Stimulated activated memory B cell treated with anti-CD40 and anti-IgM and Interleukin-4, amounts not matched to agents 10 μg/mL and 1 μg/mL and 100 μg/mL, for 72 hours (primary cell): ENCODE measurements at regions not wholly inside any gene's neighbourhood (a gene's known extent, or its start where the extent isn't known, plus 50 kb on each side); places are given as distances from the start of the nearest gene placed in this dataset.
"Not testable (repeated sequence)": the region's sequence is repeated elsewhere in the genome, so short reads cannot be mapped to it uniquely, and the experiment has no call there.

Experiments
- ATAC-seq: fragments of 150-1000 bp; cut with Tn5 transposase; 2 replicates; pipeline ENCODE4 v1.10.0; 2021
- H3K27ac Mint-ChIP-seq: one replicate; pipeline ENCODE4 v1.8.0; 2022; ENCODE audit warnings: mild to moderate bottlenecking, mixed read lengths
- H3K27me3 Mint-ChIP-seq: one replicate; pipeline ENCODE4 v1.8.0; 2022; ENCODE audit warnings: mixed read lengths
- H3K36me3 Mint-ChIP-seq: one replicate; pipeline ENCODE4 v1.8.0; 2022; ENCODE audit warnings: mixed read lengths
- H3K4me1 Mint-ChIP-seq: one replicate; pipeline ENCODE4 v1.8.0; 2022; ENCODE audit warnings: mixed read lengths
- H3K4me3 Mint-ChIP-seq: one replicate; pipeline ENCODE4 v1.8.0; 2022; ENCODE audit warnings: mild to moderate bottlenecking, moderate library complexity, mixed read lengths
- H3K9me3 Mint-ChIP-seq: one replicate; pipeline ENCODE4 v1.8.0; 2022; ENCODE audit warnings: mixed read lengths

GRCh38 chr9:65397763-65398719 is 113.0 kb upstream of the FOXD4L5 start:
- not testable (repeated sequence) for H3K27ac Mint-ChIP-seq, ATAC-seq, H3K4me1 Mint-ChIP-seq, H3K36me3 Mint-ChIP-seq, H3K27me3 Mint-ChIP-seq, H3K4me3 Mint-ChIP-seq
- H3K9me3 Mint-ChIP-seq: peaks cover 13% of the 10 kb centered on the region

GRCh38 chr9:65397226-65397625 is 112.2 kb upstream of the FOXD4L5 start:
- H3K9me3 Mint-ChIP-seq: peaks cover 11% of the 10 kb centered on the region
- ATAC-seq, H3K27me3 Mint-ChIP-seq, H3K36me3 Mint-ChIP-seq, H3K27ac Mint-ChIP-seq, H3K4me3 Mint-ChIP-seq, H3K4me1 Mint-ChIP-seq: not testable (repeated sequence)

GRCh38 chr9:65396601-65397000 is 111.6 kb upstream of the FOXD4L5 start:
- not testable (repeated sequence) for H3K4me1 Mint-ChIP-seq, H3K27me3 Mint-ChIP-seq, H3K27ac Mint-ChIP-seq, H3K9me3 Mint-ChIP-seq, ATAC-seq, H3K36me3 Mint-ChIP-seq, H3K4me3 Mint-ChIP-seq

GRCh38 chr9:65395789-65396188 is 110.8 kb upstream of the FOXD4L5 start:
- H3K9me3 Mint-ChIP-seq: peaks cover 13% of the 10 kb centered on the region
- not testable (repeated sequence) for ATAC-seq, H3K4me3 Mint-ChIP-seq, H3K36me3 Mint-ChIP-seq, H3K4me1 Mint-ChIP-seq, H3K27ac Mint-ChIP-seq, H3K27me3 Mint-ChIP-seq

GRCh38 chr9:65395121-65395520 is 110.1 kb upstream of the FOXD4L5 start:
- ATAC-seq, H3K27ac Mint-ChIP-seq, H3K36me3 Mint-ChIP-seq, H3K4me3 Mint-ChIP-seq, H3K27me3 Mint-ChIP-seq, H3K4me1 Mint-ChIP-seq: not testable (repeated sequence)
- peaks cover 13% of the 10 kb centered on the region for H3K9me3 Mint-ChIP-seq

GRCh38 chr9:65393111-65393810 is 108.3 kb upstream of the FOXD4L5 start:
- not testable (repeated sequence) for ATAC-seq

GRCh38 chr9:65392611-65393010 is 107.6 kb upstream of the FOXD4L5 start:
- H3K36me3 Mint-ChIP-seq, H3K4me1 Mint-ChIP-seq, H3K27me3 Mint-ChIP-seq, ATAC-seq, H3K27ac Mint-ChIP-seq, H3K4me3 Mint-ChIP-seq: not testable (repeated sequence)
- H3K9me3 Mint-ChIP-seq: peaks cover 11% of the 10 kb centered on the region

More at GRCh38 chr9:65393111-65393810, 108.3 kb upstream of the FOXD4L5 start:
- not testable (repeated sequence) for H3K27ac Mint-ChIP-seq, H3K4me3 Mint-ChIP-seq, H3K36me3 Mint-ChIP-seq, H3K4me1 Mint-ChIP-seq, H3K27me3 Mint-ChIP-seq
- peaks cover 13% of the 10 kb centered on the region for H3K9me3 Mint-ChIP-seq

- not testable (repeated sequence) for H3K27me3 Mint-ChIP-seq, ATAC-seq, H3K4me1 Mint-ChIP-seq, H3K4me3 Mint-ChIP-seq, H3K27ac Mint-ChIP-seq, H3K36me3 Mint-ChIP-seq
- peaks cover 11% of the 10 kb centered on the region for H3K9me3 Mint-ChIP-seq
Observed at GRCh38 chr9:65389710-65390109, 104.7 kb upstream of the FOXD4L5 start.

GRCh38 chr9:65389216-65389615 is 104.2 kb upstream of the FOXD4L5 start:
- not testable (repeated sequence) for H3K36me3 Mint-ChIP-seq, H3K4me1 Mint-ChIP-seq, ATAC-seq, H3K27me3 Mint-ChIP-seq, H3K4me3 Mint-ChIP-seq, H3K27ac Mint-ChIP-seq
- H3K9me3 Mint-ChIP-seq: peaks cover 11% of the 10 kb centered on the region

GRCh38 chr9:65386699-65387098 is 101.7 kb upstream of the FOXD4L5 start:
- H3K27me3 Mint-ChIP-seq, H3K4me1 Mint-ChIP-seq, H3K27ac Mint-ChIP-seq, H3K36me3 Mint-ChIP-seq: not testable (repeated sequence)
- H3K4me3 Mint-ChIP-seq: peak overlapping the region; percentile 66
- peak; percentile 66 for ATAC-seq
- peaks cover 14% of the 10 kb centered on the region for H3K9me3 Mint-ChIP-seq

GRCh38 chr9:65386191-65386590 is 101.2 kb upstream of the FOXD4L5 start:
- H3K36me3 Mint-ChIP-seq, H3K4me1 Mint-ChIP-seq, H3K27me3 Mint-ChIP-seq, H3K4me3 Mint-ChIP-seq, ATAC-seq, H3K27ac Mint-ChIP-seq: not testable (repeated sequence)
- H3K9me3 Mint-ChIP-seq: peaks cover 13% of the 10 kb centered on the region

- not testable (repeated sequence) for H3K27me3 Mint-ChIP-seq, H3K4me1 Mint-ChIP-seq, ATAC-seq, H3K36me3 Mint-ChIP-seq, H3K27ac Mint-ChIP-seq, H3K4me3 Mint-ChIP-seq
- peaks cover 11% of the 10 kb centered on the region for H3K9me3 Mint-ChIP-seq
Observed at GRCh38 chr9:65385655-65386024, 100.6 kb upstream of the FOXD4L5 start.

- not testable (repeated sequence) for H3K4me1 Mint-ChIP-seq, ATAC-seq, H3K27me3 Mint-ChIP-seq, H3K36me3 Mint-ChIP-seq, H3K4me3 Mint-ChIP-seq, H3K27ac Mint-ChIP-seq
- peaks cover 11% of the 10 kb centered on the region for H3K9me3 Mint-ChIP-seq
Observed at GRCh38 chr9:65384759-65385654, 100.0 kb upstream of the FOXD4L5 start.

GRCh38 chr9:65384066-65384465 is 99.1 kb upstream of the FOXD4L5 start:
- not testable (repeated sequence) for H3K27ac Mint-ChIP-seq, H3K4me1 Mint-ChIP-seq, H3K27me3 Mint-ChIP-seq, H3K4me3 Mint-ChIP-seq, ATAC-seq, H3K36me3 Mint-ChIP-seq
- H3K9me3 Mint-ChIP-seq: peaks cover 11% of the 10 kb centered on the region

- H3K4me3 Mint-ChIP-seq, H3K4me1 Mint-ChIP-seq, H3K27me3 Mint-ChIP-seq, ATAC-seq, H3K27ac Mint-ChIP-seq, H3K36me3 Mint-ChIP-seq: not testable (repeated sequence)
- peaks cover 11% of the 10 kb centered on the region for H3K9me3 Mint-ChIP-seq
Observed at GRCh38 chr9:65383646-65384045, 98.6 kb upstream of the FOXD4L5 start.
